ENCODE measurements at regions not wholly inside any gene's neighbourhood (a gene's known extent, or its start where the extent isn't known, plus 50 kb on each side); places are given as distances from the start of the nearest gene placed in this dataset.

- H3K79me2 ChIP-seq (ENCODE audit: control insufficient read depth, insufficient read depth, low read length), result no peaks in the 10 kb centered on the region
- DNase-seq (no peak), ATAC-seq (ENCODE audit: low read depth) (no peak)
- no peaks in the 10 kb centered on the region for H3K27me3 ChIP-seq (replicated peaks in 1 of 4; ENCODE audit: control extremely low read depth in 1 of 4, control insufficient read depth in 3 of 4, insufficient read depth in 4 of 4, low read length in 3 of 4)
- Mint-ChIP-seq H3K4me1 (no peaks in the 10 kb centered on the region), H3K27ac (no peak overlapping the region), H3K9me3 (ENCODE audit: insufficient read depth) (no peaks in the 10 kb centered on the region), H3K27me3 (peaks cover 3% of the 10 kb centered on the region), H3K4me3 (no peak overlapping the region)
- no peak overlapping the region for H3K27ac ChIP-seq (ENCODE audit: low read length in 2 of 2)
- intact Hi-C loops (cut with micrococcal nuclease), result no loop called here
- H3K9ac ChIP-seq (ENCODE audit: low read length), result no peak overlapping the region
- POLR2A ChIA-PET, result no interaction called here
- H2AFZ ChIP-seq (ENCODE audit: insufficient read depth, low read depth, low read length, poor library complexity, severe bottlenecking), result no peak overlapping the region
- H3K4me3 ChIP-seq (ENCODE audit: control extremely low read depth in 1 of 5, extremely low read depth in 1 of 5, insufficient read depth in 1 of 5, low read depth in 2 of 5, low read length in 4 of 5), result no peak overlapping the region
- CTCF ChIA-PET, result no interaction called here
- H3K36me3 ChIP-seq (replicated peaks in 1 of 2; ENCODE audit: control extremely low read depth in 1 of 2, control insufficient read depth in 1 of 2, extremely low read depth in 1 of 2, insufficient read depth in 2 of 2, low read length in 1 of 2), result no peaks in the 10 kb centered on the region
- no peak for TF ChIP-seq CTCF (IDR thresholded peaks at IDR 0.05)
- no peak for TF ChIP-seq EZH2 (IDR thresholded peaks at IDR 0.05; ENCODE audit: borderline replicate concordance, insufficient read depth, low read depth, low read length, poor library complexity, severe bottlenecking)
- H3K9me3 ChIP-seq (ENCODE audit: control extremely low read depth in 1 of 3, control insufficient read depth in 2 of 3, insufficient read depth in 1 of 3, low read length in 2 of 3), result no peaks in the 10 kb centered on the region
- H3K4me1 ChIP-seq (ENCODE audit: control insufficient read depth in 2 of 2, insufficient read depth in 2 of 2, low read length in 2 of 2), result no peaks in the 10 kb centered on the region
- no peaks in the 10 kb centered on the region for H4K20me1 ChIP-seq (ENCODE audit: control insufficient read depth, insufficient read depth, low read length, poor library complexity, severe bottlenecking)
- H3K4me2 ChIP-seq (replicated peaks; ENCODE audit: low read depth, low read length, poor library complexity, severe bottlenecking), result no peak overlapping the region
These were observed 116.0 kb upstream of the PTPRT start for GRCh38 chr20:43305749-43306148.

- no peak overlapping the region for H3K27ac ChIP-seq (ENCODE audit: low read length in 2 of 2)
- no peak for DNase-seq
- H3K4me2 ChIP-seq (replicated peaks; ENCODE audit: low read depth, low read length, poor library complexity, severe bottlenecking), result no peak overlapping the region
- intact Hi-C loops (cut with micrococcal nuclease), result no loop called here
- no peak overlapping the region for H3K9ac ChIP-seq (ENCODE audit: low read length)
- no peak overlapping the region for H3K27ac Mint-ChIP-seq
- H3K4me3 Mint-ChIP-seq, result no peak overlapping the region
- H3K9me3 Mint-ChIP-seq (ENCODE audit: insufficient read depth), result no peaks in the 10 kb centered on the region
- H3K4me1 Mint-ChIP-seq, result no peaks in the 10 kb centered on the region
- H3K4me1 ChIP-seq (ENCODE audit: control insufficient read depth in 2 of 2, insufficient read depth in 2 of 2, low read length in 2 of 2), result no peaks in the 10 kb centered on the region
- H4K20me1 ChIP-seq (ENCODE audit: control insufficient read depth, insufficient read depth, low read length, poor library complexity, severe bottlenecking), result no peaks in the 10 kb centered on the region
- H3K9me3 ChIP-seq (ENCODE audit: control extremely low read depth in 1 of 3, control insufficient read depth in 2 of 3, insufficient read depth in 1 of 3, low read length in 2 of 3), result no peaks in the 10 kb centered on the region
- WGBS (ENCODE audit: insufficient coverage), result no CpG with 5 or more reads among the region's 1 CpG
- no peak overlapping the region for H3K4me3 ChIP-seq (ENCODE audit: control extremely low read depth in 1 of 5, extremely low read depth in 1 of 5, insufficient read depth in 1 of 5, low read depth in 2 of 5, low read length in 4 of 5)
- ATAC-seq (ENCODE audit: low read depth), result no peak
- H3K36me3 ChIP-seq (replicated peaks in 1 of 2; ENCODE audit: control extremely low read depth in 1 of 2, control insufficient read depth in 1 of 2, extremely low read depth in 1 of 2, insufficient read depth in 2 of 2, low read length in 1 of 2), result no peaks in the 10 kb centered on the region
- H3K27me3 Mint-ChIP-seq, result peaks cover 3% of the 10 kb centered on the region
- H3K27me3 ChIP-seq (replicated peaks in 1 of 4; ENCODE audit: control extremely low read depth in 1 of 4, control insufficient read depth in 3 of 4, insufficient read depth in 4 of 4, low read length in 3 of 4), result no peaks in the 10 kb centered on the region
- CTCF ChIA-PET, result no interaction called here
- POLR2A ChIA-PET, result no interaction called here
- no peak overlapping the region for H2AFZ ChIP-seq (ENCODE audit: insufficient read depth, low read depth, low read length, poor library complexity, severe bottlenecking)
- TF ChIP-seq EZH2 (IDR thresholded peaks at IDR 0.05; ENCODE audit: borderline replicate concordance, insufficient read depth, low read depth, low read length, poor library complexity, severe bottlenecking) (no peak), CTCF (IDR thresholded peaks at IDR 0.05) (no peak)
- no peaks in the 10 kb centered on the region for H3K79me2 ChIP-seq (ENCODE audit: control insufficient read depth, insufficient read depth, low read length)
These were observed 114.9 kb upstream of the PTPRT start for GRCh38 chr20:43304598-43304997.

Measured in B cell (primary cell).